H1 (cell line): ENCODE measurements at regions not wholly inside any gene's neighbourhood (a gene's known extent, or its start where the extent isn't known, plus 50 kb on each side); places are given as distances from the start of the nearest gene placed in this dataset.

Experiments used
- CTCF ChIA-PET: fragments of 300-600 bp; sonication (Branson Sonifier 250); formaldehyde crosslinking; loops from one replicate; lab custom pipeline; 2021; ENCODE audit not compliant: partially characterized antibody; lab: Charles Lee
- POLR2A ChIA-PET: fragments of 300-600 bp; sonication (Branson Sonifier 250); formaldehyde crosslinking; loops from one replicate; lab custom pipeline; 2021; ENCODE audit warnings: inconsistent platforms; ENCODE audit not compliant: partially characterized antibody; lab: Charles Lee
- DNase-seq, 2 experiments: peaks; one replicate each; pipeline versions ENCODE4 v3.0.0 to v3.0.0-alpha.2; 2010 to 2022; ENCODE audit warnings: low spot score in 2 of 2, low read depth in 1 of 2, mixed read lengths in 1 of 2
- FAIRE-seq: peaks from 2 replicates; lab custom pipeline; 2011; peaks lifted over from hg19 to GRCh38; lab: Jason Lieb, UNC
- H2AFZ ChIP-seq: 2 replicates; pipeline ENCODE4 v1.8.1; 2012; ENCODE audit warnings: low read length, inconsistent platforms
- H2AK5ac ChIP-seq: 2 replicates; pipeline ENCODE4 v1.6.1; 2013; ENCODE audit warnings: low read depth, low read length
- H2BK120ac ChIP-seq: replicated peaks from 2 replicates; pipeline ENCODE3; 2013; ENCODE audit warnings: low read depth, low read length, inconsistent platforms
- H2BK12ac ChIP-seq: 2 replicates; pipeline ENCODE4 v1.6.1; 2013; ENCODE audit warnings: low read depth, low read length
- H2BK15ac ChIP-seq: 2 replicates; pipeline ENCODE4 v1.6.1; 2013; ENCODE audit warnings: low read length
- H2BK20ac ChIP-seq: 2 replicates; pipeline ENCODE4 v1.6.1; 2013; ENCODE audit warnings: low read length
- H2BK5ac ChIP-seq: 2 replicates; pipeline ENCODE4 v1.6.1; 2013; ENCODE audit warnings: low read depth, low read length
- H3K14ac ChIP-seq: 2 replicates; pipeline ENCODE4 v1.6.1; 2013; ENCODE audit warnings: inconsistent platforms; ENCODE audit not compliant: insufficient read length
- H3K18ac ChIP-seq: 2 replicates; pipeline ENCODE4 v1.6.1; 2013; ENCODE audit warnings: low read length; ENCODE audit errors: extremely low read depth
- H3K23ac ChIP-seq: 2 replicates; pipeline ENCODE4 v1.6.1; 2013; ENCODE audit warnings: inconsistent platforms; ENCODE audit not compliant: insufficient read length
- H3K23me2 ChIP-seq: 2 replicates; pipeline ENCODE4 v1.6.1; 2013; ENCODE audit warnings: low read depth, low read length
- H3K27ac ChIP-seq: 2 replicates; pipeline ENCODE4 v1.6.1; 2011; ENCODE audit warnings: low read depth, low read length, inconsistent platforms
- H3K27me3 ChIP-seq, 4 experiments: replicated peaks in 1 of 4; 1 replicate in 1 of 4; 2 replicates in 3 of 4; pipeline versions ENCODE4 v1.6.1 to v1.8.1; 2011 to 2013; ENCODE audit warnings: low read length in 3 of 4, mild to moderate bottlenecking in 3 of 4, inconsistent platforms in 2 of 4, mixed read lengths in 2 of 4, moderate library complexity in 1 of 4; ENCODE audit not compliant: control insufficient read depth in 3 of 4, insufficient read depth in 3 of 4; ENCODE audit errors: extremely low read depth in 1 of 4
- H3K36me3 ChIP-seq, 4 experiments: 2 replicates each; pipeline versions ENCODE4 v1.6.1 to v1.8.1; 2011 to 2013; ENCODE audit warnings: mild to moderate bottlenecking in 4 of 4, low read length in 3 of 4, moderate library complexity in 2 of 4, control low read depth in 1 of 4, inconsistent platforms in 1 of 4; ENCODE audit not compliant: insufficient read depth in 4 of 4, control insufficient read depth in 2 of 4
- H3K4ac ChIP-seq: replicated peaks from 2 replicates; pipeline ENCODE3; 2013; ENCODE audit warnings: low read length, low read depth, mixed read lengths, inconsistent platforms; ENCODE audit not compliant: insufficient read length
- H3K4me1 ChIP-seq, 4 experiments: replicated peaks in 1 of 4; 1 replicate in 1 of 4; 2 replicates in 3 of 4; pipeline versions ENCODE4 v1.6.1 to v1.8.1; 2011 to 2013; ENCODE audit warnings: low read length in 3 of 4, inconsistent platforms in 2 of 4, mixed read lengths in 1 of 4; ENCODE audit not compliant: insufficient read depth in 4 of 4, control insufficient read depth in 3 of 4
- H3K4me2 ChIP-seq, 2 experiments: 2 replicates each; pipeline versions ENCODE4 v1.6.1 to v1.8.1; 2011 to 2013; ENCODE audit warnings: low read depth in 2 of 2, low read length in 2 of 2, control low read depth in 1 of 2, inconsistent platforms in 1 of 2, mild to moderate bottlenecking in 1 of 2; ENCODE audit not compliant: insufficient read depth in 1 of 2
- H3K4me3 ChIP-seq, 4 experiments: fragments of 200-600, 300-600 bp in 1 of 4; sonication (generic), shearing (Covaris generic), sonication (Bioruptor Twin) in 1 of 4; 2 replicates each; pipeline versions ENCODE4 v1.5.1 to v1.8.1; 2011 to 2016; ENCODE audit warnings: low read length in 4 of 4, low read depth in 3 of 4, control low read depth in 2 of 4, inconsistent platforms in 2 of 4, mild to moderate bottlenecking in 2 of 4, mixed read lengths in 1 of 4, moderate library complexity in 1 of 4; ENCODE audit not compliant: insufficient read depth in 2 of 4; ENCODE audit errors: extremely low read depth in 1 of 4
- H3K56ac ChIP-seq: replicated peaks from 2 replicates; pipeline ENCODE3; 2013; ENCODE audit warnings: low read depth, mild to moderate bottlenecking, mixed read lengths, low read length, inconsistent platforms; ENCODE audit not compliant: insufficient read length
- H3K79me1 ChIP-seq: 2 replicates; pipeline ENCODE4 v1.6.1; 2013; ENCODE audit warnings: low read depth, low read length, control low read depth
- H3K79me2 ChIP-seq, 2 experiments: 2 replicates each; pipeline versions ENCODE4 v1.6.1 to v1.8.1; 2012 to 2013; ENCODE audit warnings: low read length in 2 of 2, mild to moderate bottlenecking in 2 of 2, inconsistent platforms in 1 of 2; ENCODE audit not compliant: insufficient read depth in 2 of 2, control insufficient read depth in 1 of 2
- H3K9ac ChIP-seq, 4 experiments: replicated peaks in 1 of 4; 1 replicate in 1 of 4; 2 replicates in 3 of 4; pipeline versions ENCODE4 v1.6.1 to v1.8.1; 2011 to 2013; ENCODE audit warnings: low read depth in 3 of 4, low read length in 3 of 4, control low read depth in 2 of 4, mild to moderate bottlenecking in 2 of 4, moderate library complexity in 2 of 4, inconsistent platforms in 1 of 4; ENCODE audit errors: extremely low read depth in 1 of 4
- H3K9me3 ChIP-seq, 2 experiments: 2 replicates each; pipeline versions ENCODE4 v1.6.1 to v1.8.1; 2012 to 2013; ENCODE audit warnings: mild to moderate bottlenecking in 2 of 2, moderate library complexity in 2 of 2, control low read depth in 1 of 2, inconsistent platforms in 1 of 2, low read depth in 1 of 2, low read length in 1 of 2, mixed read lengths in 1 of 2; ENCODE audit not compliant: insufficient read depth in 2 of 2
- H4K20me1 ChIP-seq, 2 experiments: replicated peaks in 1 of 2; 2 replicates each; pipeline versions ENCODE3 to v1.8.1; 2011 to 2013; ENCODE audit warnings: inconsistent platforms in 2 of 2, low read length in 2 of 2, mild to moderate bottlenecking in 1 of 2; ENCODE audit not compliant: insufficient read depth in 2 of 2, control insufficient read depth in 1 of 2
- H4K5ac ChIP-seq: 2 replicates; pipeline ENCODE4 v1.6.1; 2013; ENCODE audit warnings: low read length, low read depth, mixed read lengths, inconsistent platforms; ENCODE audit not compliant: insufficient read length
- H4K8ac ChIP-seq: 2 replicates; pipeline ENCODE4 v1.8.0; 2013; ENCODE audit warnings: mild to moderate bottlenecking, moderate library complexity, low read length, inconsistent platforms; ENCODE audit not compliant: insufficient read depth; ENCODE audit errors: extremely low read depth
- H4K91ac ChIP-seq: replicated peaks from 2 replicates; pipeline ENCODE3; 2013; ENCODE audit warnings: low read length, mixed read lengths, inconsistent platforms; ENCODE audit not compliant: insufficient read length
- ATF3 ChIP-seq: IDR thresholded peaks from 2 replicates; pipeline ENCODE4 v1.6.1; 2011; ENCODE audit warnings: low read depth, mild to moderate bottlenecking, low read length; ENCODE audit not compliant: insufficient read depth
- CHD1 ChIP-seq: IDR thresholded peaks from 2 replicates; pipeline ENCODE4 v1.6.1; 2012; ENCODE audit warnings: low read depth, low read length, improper control_type of control experiment
- CTCF ChIP-seq, 3 experiments: IDR thresholded peaks; 1 replicate in 2 of 3; 2 replicates in 1 of 3; pipeline versions ENCODE4 v1.5.1 to v1.6.1; 2011; ENCODE audit warnings: low read length in 3 of 3, mild to moderate bottlenecking in 3 of 3, inconsistent platforms in 2 of 3, low read depth in 1 of 3, moderate library complexity in 1 of 3; ENCODE audit not compliant: insufficient read depth in 1 of 3; ENCODE audit errors: control extremely low read depth in 1 of 3
- FOSL1 ChIP-seq: IDR thresholded peaks from 2 replicates; pipeline ENCODE4 v1.6.1; 2011; ENCODE audit warnings: mild to moderate bottlenecking, low read depth, low read length, moderate library complexity; ENCODE audit not compliant: insufficient read depth
- JUN ChIP-seq: IDR thresholded peaks from 2 replicates; pipeline ENCODE4 v1.6.1; 2011; ENCODE audit warnings: low read depth, mild to moderate bottlenecking, improper control_type of control experiment, low read length
- KDM1A ChIP-seq: fragments of 200-600, 300-600 bp; sonication (generic); IDR thresholded peaks from 2 replicates; pipeline ENCODE4 v1.7.1; 2016; ENCODE audit warnings: mild to moderate bottlenecking, low read length, borderline replicate concordance
- PHF8 ChIP-seq: fragments of 200-600 bp; sonication (generic); conservative IDR thresholded peaks from 2 replicates; pipeline ENCODE4 v1.7.1; 2012; ENCODE audit warnings: low read depth, mild to moderate bottlenecking, inconsistent platforms, low read length, moderate library complexity
- POU5F1 ChIP-seq: IDR thresholded peaks from 2 replicates; pipeline ENCODE4 v1.6.1; 2011; ENCODE audit warnings: low read depth, mild to moderate bottlenecking, low read length, moderate library complexity
- SIX5 ChIP-seq: IDR thresholded peaks from 2 replicates; pipeline ENCODE4 v1.6.1; 2011; ENCODE audit warnings: mild to moderate bottlenecking, low read depth, low read length
- SRF ChIP-seq: IDR thresholded peaks from 2 replicates; pipeline ENCODE4 v1.6.1; 2011; ENCODE audit warnings: mild to moderate bottlenecking, low read depth, low read length, moderate library complexity
- TCF12 ChIP-seq: IDR thresholded peaks from 2 replicates; pipeline ENCODE4 v1.6.1; 2011; ENCODE audit warnings: low read depth, mild to moderate bottlenecking, low read length
- ZNF274 ChIP-seq: IDR thresholded peaks from 2 replicates; pipeline ENCODE4 v1.7.0; 2012; ENCODE audit warnings: low read length, borderline replicate concordance; ENCODE audit errors: extremely low read depth
- WGBS, 2 experiments: shearing (Covaris generic) in 1 of 2; methylation state at CpG; one replicate each; pipeline versions ENCODE4 v1.1.6 to v1.1.7; 2013 to 2015; ENCODE audit warnings: low lambda C conversion rate in 2 of 2, mixed read lengths in 2 of 2, inconsistent platforms in 1 of 2, low coverage in 1 of 2, missing lambda C conversion rate in 1 of 2; ENCODE audit not compliant: insufficient replicate concordance in 2 of 2, insufficient coverage in 1 of 2, insufficient read length in 1 of 2; ENCODE audit errors: extremely low coverage in 1 of 2, missing lambda C conversion rate in 1 of 2; 5-methylcytosine and 5-hydroxymethylcytosine counted together

- no peak overlapping the region for H4K8ac ChIP-seq
- no peak overlapping the region for H3K27ac ChIP-seq
- POLR2A ChIA-PET = no interaction called here
- H3K36me3 ChIP-seq = peaks cover 0 to 2% (median 0%) of the 10 kb centered on the region in 4 experiments; a peak in 1 of 8 replicates
- H2BK12ac ChIP-seq = no peak overlapping the region
- no peak overlapping the region for H3K4ac ChIP-seq
- no peak for DNase-seq
- H3K4me3 ChIP-seq = no peak overlapping the region
- H2BK5ac ChIP-seq = no peak overlapping the region
- H2AFZ ChIP-seq = no peak overlapping the region
- CTCF ChIA-PET = interaction anchor here (0.6 to 3.7 kb wide), 3 partner anchors 12 to 818 kb away, joined by 3 to 16 read pairs (median 3); no protein-coding TSS in a partner anchor
- H3K23ac ChIP-seq = no peak overlapping the region
- no peaks in the 10 kb centered on the region for H3K4me1 ChIP-seq
- no peak overlapping the region for H2BK120ac ChIP-seq
- no peak overlapping the region for H2BK15ac ChIP-seq
- no peak overlapping the region for H2BK20ac ChIP-seq
- no peak overlapping the region for H3K56ac ChIP-seq
- 70% methylated on average over 5 of the region's 5 CpGs; no CpG with 5 or more reads in 1 of the 2 experiments for whole genome bisulfite sequencing, 2 experiments
- no peak overlapping the region for H2AK5ac ChIP-seq
- no peak for FAIRE-seq
- no peak overlapping the region for H4K5ac ChIP-seq
- no peaks in the 10 kb centered on the region for H3K79me1 ChIP-seq
- H3K23me2 ChIP-seq = no peaks in the 10 kb centered on the region
- H4K91ac ChIP-seq = no peak overlapping the region
- no peak overlapping the region for H3K14ac ChIP-seq
- H3K9me3 ChIP-seq = peaks cover 8 to 17% of the 10 kb centered on the region in 2 experiments; a peak in 3 of 4 replicates
- no peak overlapping the region for H3K18ac ChIP-seq
- H3K79me2 ChIP-seq = no peaks in the 10 kb centered on the region
- no peaks in the 10 kb centered on the region for H3K27me3 ChIP-seq
- no peak overlapping the region for H3K4me2 ChIP-seq
- H4K20me1 ChIP-seq = no peaks in the 10 kb centered on the region
- no peak overlapping the region for H3K9ac ChIP-seq
- TF ChIP-seq FOSL1 (no peak), SIX5 (no peak), SRF (no peak), JUN (no peak), CTCF (IDR thresholded peaks at IDR 0.05; ENCODE audit: control extremely low read depth in 1 of 3, insufficient read depth in 1 of 3, low read depth in 1 of 3, low read length in 3 of 3) (no peak), CHD1 (no peak), TCF12 (no peak), PHF8 (no peak), KDM1A (no peak), POU5F1 (no peak), ZNF274 (no peak), ATF3 (no peak)
These were observed 409.4 kb downstream of the METTL15 start for GRCh38 chr11:28517621-28518020.
